HS-5 (cell line): ENCODE measurements at regions not wholly inside any gene's neighbourhood (a gene's known extent, or its start where the extent isn't known, plus 50 kb on each side); places are given as distances from the start of the nearest gene placed in this dataset.
"Not testable (repeated sequence)": the region's sequence is repeated elsewhere in the genome, so short reads cannot be mapped to it uniquely, and the experiment has no call there.

Experiments used
- DNase-seq: peaks from one replicate; pipeline ENCODE4 v3.0.0-alpha.2; 2012; ENCODE audit warnings: low read depth

GRCh38 chr6:154632119-154632518 lies 101.1 kb upstream of the SCAF8 start:
- DNase-seq, result no peak

GRCh38 chr6:154637392-154637791 lies 95.8 kb upstream of the SCAF8 start:
- DNase-seq, result no peak

GRCh38 chr6:154638369-154638768 lies 94.8 kb upstream of the SCAF8 start:
- no peak for DNase-seq

- DNase-seq, result not testable (repeated sequence)
Measured at GRCh38 chr6:154639196-154639595, 94.0 kb upstream of the SCAF8 start.

GRCh38 chr6:154648188-154648887 lies 84.9 kb upstream of the SCAF8 start:
- no peak for DNase-seq

GRCh38 chr6:154648888-154649205 lies 84.4 kb upstream of the SCAF8 start:
- DNase-seq, result no peak

GRCh38 chr6:154649721-154650120 lies 83.5 kb upstream of the SCAF8 start:
- no peak for DNase-seq

- no peak for DNase-seq
Measured at GRCh38 chr6:154650351-154650750, 82.9 kb upstream of the SCAF8 start.

GRCh38 chr6:154651656-154652055 lies 81.6 kb upstream of the SCAF8 start:
- DNase-seq, result no peak

- DNase-seq, result no peak
Measured at GRCh38 chr6:154653385-154653784, 79.8 kb upstream of the SCAF8 start.

GRCh38 chr6:154653853-154654252 lies 79.4 kb upstream of the SCAF8 start:
- peak; percentile 56 for DNase-seq

- DNase-seq, result no peak
Measured at GRCh38 chr6:154656660-154657059, 76.6 kb upstream of the SCAF8 start.

GRCh38 chr6:154661768-154662167 lies 71.4 kb upstream of the SCAF8 start:
- no peak for DNase-seq

GRCh38 chr6:154664287-154664686 lies 68.9 kb upstream of the SCAF8 start:
- no peak for DNase-seq

GRCh38 chr6:154668156-154668555 lies 65.1 kb upstream of the SCAF8 start:
- DNase-seq, result no peak

GRCh38 chr6:154672086-154672485 lies 61.1 kb upstream of the SCAF8 start:
- no peak for DNase-seq

GRCh38 chr6:154673919-154674318 lies 59.3 kb upstream of the SCAF8 start:
- DNase-seq, result no peak

GRCh38 chr6:154675602-154676088 lies 57.6 kb upstream of the SCAF8 start:
- peak; percentile 94 for DNase-seq

- no peak for DNase-seq
Measured at GRCh38 chr6:154682633-154683125, 50.5 kb upstream of the SCAF8 start.
